A673 (cell line): ENCODE measurements at regions not wholly inside any gene's neighbourhood (a gene's known extent, or its start where the extent isn't known, plus 50 kb on each side); places are given as distances from the start of the nearest gene placed in this dataset.
A peak's percentile ranks its signal among the peaks of the same experiment; 100 is the strongest.

Source experiments
- BruUV-seq: library from RNA; stranded (reverse); fragments of 400-500 nt; replicated peaks from 2 replicates; lab custom pipeline; 2021; lab: Mats Ljungman, UMichigan
- CTCF ChIA-PET: fragments of 300-600 bp; sonication (Branson Sonifier 250); formaldehyde crosslinking; loops from one replicate; lab custom pipeline; 2022; ENCODE audit warnings: antibody characterized with exemption; lab: Charles Lee
- POLR2A ChIA-PET: fragments of 300-600 bp; sonication (Branson Sonifier 250); formaldehyde crosslinking; loops from one replicate; lab custom pipeline; 2022; ENCODE audit warnings: antibody characterized with exemption; ENCODE audit not compliant: low non-redundant PET; lab: Charles Lee
- DNase-seq: peaks from one replicate; pipeline ENCODE4 v3.0.0-alpha.2; 2015; ENCODE audit warnings: low spot score
- H3K27ac ChIP-seq: fragments of 200-600 bp; sonication (generic); 2 replicates; pipeline ENCODE4 v1.5.1; 2016; ENCODE audit warnings: mixed run types, low read depth, mild to moderate bottlenecking, mixed read lengths, antibody characterized with exemption, low read length; ENCODE audit not compliant: poor library complexity, severe bottlenecking
- H3K27me3 ChIP-seq: fragments of 200-600 bp; sonication (generic); replicated peaks from 2 replicates; pipeline ENCODE4 v1.6.1; 2017; ENCODE audit warnings: mixed run types, low read depth, mild to moderate bottlenecking, mixed read lengths, antibody characterized with exemption, low read length; ENCODE audit not compliant: insufficient read depth, poor library complexity
- H3K36me3 ChIP-seq: fragments of 200-600 bp; sonication (generic); 2 replicates; pipeline ENCODE4 v1.6.1; 2016; ENCODE audit warnings: mixed run types, mild to moderate bottlenecking, mixed read lengths, antibody characterized with exemption, low read length; ENCODE audit not compliant: insufficient read depth, poor library complexity, severe bottlenecking
- H3K4me1 ChIP-seq: fragments of 200-600 bp; sonication (generic); 2 replicates; pipeline ENCODE4 v1.6.1; 2017; ENCODE audit warnings: mixed run types, mild to moderate bottlenecking, mixed read lengths, antibody characterized with exemption, low read length; ENCODE audit not compliant: insufficient read depth, poor library complexity, severe bottlenecking
- H3K4me3 ChIP-seq: fragments of 200-600 bp; sonication (generic); 2 replicates; pipeline ENCODE4 v1.5.1; 2016; ENCODE audit warnings: low read depth, mixed run types, mild to moderate bottlenecking, mixed read lengths, low read length; ENCODE audit not compliant: poor library complexity, severe bottlenecking
- H3K9me3 ChIP-seq: fragments of 200-600 bp; sonication (generic); 2 replicates; pipeline ENCODE4 v1.6.1; 2016; ENCODE audit warnings: mixed run types, low read depth, mild to moderate bottlenecking, mixed read lengths, antibody characterized with exemption, low read length; ENCODE audit not compliant: poor library complexity, severe bottlenecking
- CTCF ChIP-seq: fragments of 300-800, 200-600 bp; sonication (generic); conservative IDR thresholded peaks from 2 replicates; pipeline ENCODE4 v1.5.1; 2017; ENCODE audit warnings: low read depth, mild to moderate bottlenecking, antibody characterized with exemption, low read length, moderate library complexity, mixed read lengths
- EZH2 ChIP-seq: fragments of 200-600 bp; sonication (generic); IDR thresholded peaks from 2 replicates; pipeline ENCODE4 v1.6.1; 2017; ENCODE audit warnings: borderline replicate concordance, low read depth, mild to moderate bottlenecking, mixed read lengths, antibody characterized with exemption, low read length; ENCODE audit not compliant: poor library complexity, severe bottlenecking
- intact Hi-C: fragments of 100-400 bp; cut with micrococcal nuclease; formaldehyde crosslinking; loops from one replicate; pipeline ENCODE4 v1.10.0; 2022; ENCODE audit not compliant: unreplicated experiment

- TF ChIP-seq CTCF (no peak), EZH2 (no peak)
- BruUV-seq, result no TSS peak
- Histone ChIP-seq H3K9me3 (no peaks in the 10 kb centered on the region), H3K4me3 (no peak overlapping the region), H3K27ac (no peak overlapping the region), H3K36me3 (no peaks in the 10 kb centered on the region), H3K27me3 (no peaks in the 10 kb centered on the region), H3K4me1 (no peaks in the 10 kb centered on the region)
- POLR2A ChIA-PET, result no interaction called here
- DNase-seq, result no peak
- intact Hi-C loops, result no loop called here
- CTCF ChIA-PET, result no interaction called here
These were observed 92.7 kb upstream of the ETAA1 start for GRCh38 chr2:67304300-67304890.

GRCh38 chr2:67309281-67309680 is 87.9 kb upstream of the ETAA1 start:
- no TSS peak for BruUV-seq

GRCh38 chr2:67311536-67311935 is 85.6 kb upstream of the ETAA1 start:
- no peaks in the 10 kb centered on the region for H3K36me3 ChIP-seq
- POLR2A ChIA-PET, result no interaction called here

More at GRCh38 chr2:67309281-67309680, 87.9 kb upstream of the ETAA1 start:
- intact Hi-C loops, result no loop called here
- Histone ChIP-seq H3K36me3 (no peaks in the 10 kb centered on the region), H3K9me3 (no peaks in the 10 kb centered on the region), H3K27ac (no peak overlapping the region), H3K4me3 (no peak overlapping the region), H3K27me3 (no peaks in the 10 kb centered on the region), H3K4me1 (peaks cover 8% of the 10 kb centered on the region)
- DNase-seq, result no peak
- POLR2A ChIA-PET, result no interaction called here
- TF ChIP-seq EZH2 (no peak), CTCF (no peak)
- CTCF ChIA-PET, result no interaction called here

More at GRCh38 chr2:67311536-67311935, 85.6 kb upstream of the ETAA1 start:
- no peak overlapping the region for H3K4me3 ChIP-seq
- no peaks in the 10 kb centered on the region for H3K9me3 ChIP-seq
- intact Hi-C loops, result no loop called here
- no TSS peak for BruUV-seq
- peaks cover 8% of the 10 kb centered on the region for H3K4me1 ChIP-seq
- CTCF ChIA-PET, result no interaction called here
- peak; percentile 80 for DNase-seq
- no peaks in the 10 kb centered on the region for H3K27me3 ChIP-seq
- no peak overlapping the region for H3K27ac ChIP-seq
- TF ChIP-seq CTCF (no peak), EZH2 (no peak)
